ENCODE measurements at regions not wholly inside any gene's neighbourhood (a gene's known extent, or its start where the extent isn't known, plus 50 kb on each side); places are given as distances from the start of the nearest gene placed in this dataset.

GRCh38 chr6:140108167-140108566, 733.7 kb upstream of the CITED2 start:
- no peak for DNase-seq

GRCh38 chr6:140107216-140107615, 732.8 kb upstream of the CITED2 start:
- DNase-seq = no peak

- no peak for DNase-seq
Observed at GRCh38 chr6:140105857-140106256, 731.4 kb upstream of the CITED2 start.

- DNase-seq = no peak
Observed at GRCh38 chr6:140105241-140105640, 730.8 kb upstream of the CITED2 start.

- no peak for DNase-seq
Observed at GRCh38 chr6:140101818-140102217, 727.4 kb upstream of the CITED2 start.

GRCh38 chr6:140101367-140101766, 726.9 kb upstream of the CITED2 start:
- DNase-seq = no peak

GRCh38 chr6:140095532-140095931, 721.1 kb upstream of the CITED2 start:
- DNase-seq = no peak

GRCh38 chr6:140091895-140092294, 717.4 kb upstream of the CITED2 start:
- no peak for DNase-seq

GRCh38 chr6:140090871-140091270, 716.4 kb upstream of the CITED2 start:
- no peak for DNase-seq

GRCh38 chr6:140083375-140083774, 708.9 kb upstream of the CITED2 start:
- DNase-seq = no peak

- no peak for DNase-seq
Observed at GRCh38 chr6:140082867-140083297, 708.4 kb upstream of the CITED2 start.

GRCh38 chr6:140079328-140079727, 704.9 kb upstream of the CITED2 start:
- DNase-seq = no peak

- DNase-seq = no peak
Observed at GRCh38 chr6:140078561-140079125, 704.2 kb upstream of the CITED2 start.

- DNase-seq = no peak
Observed at GRCh38 chr6:140077827-140078560, 703.5 kb upstream of the CITED2 start.

GRCh38 chr6:140076105-140076504, 701.7 kb upstream of the CITED2 start:
- DNase-seq = no peak

GRCh38 chr6:140073456-140073855, 699.0 kb upstream of the CITED2 start:
- DNase-seq = no peak

GRCh38 chr6:140071601-140072062, 697.2 kb upstream of the CITED2 start:
- DNase-seq = no peak

GRCh38 chr6:140070846-140071473, 696.5 kb upstream of the CITED2 start:
- no peak for DNase-seq

- no peak for DNase-seq
Observed at GRCh38 chr6:140069576-140069975, 695.1 kb upstream of the CITED2 start.

- DNase-seq = no peak
Observed at GRCh38 chr6:140068801-140069200, 694.4 kb upstream of the CITED2 start.

GRCh38 chr6:140064366-140064765, 689.9 kb upstream of the CITED2 start:
- DNase-seq = no peak

- DNase-seq = no peak
Observed at GRCh38 chr6:140063021-140063399, 688.6 kb upstream of the CITED2 start.

- DNase-seq = no peak
Observed at GRCh38 chr6:140062043-140063020, 687.9 kb upstream of the CITED2 start.
